GM13977 (cell line): ENCODE measurements at regions not wholly inside any gene's neighbourhood (a gene's known extent, or its start where the extent isn't known, plus 50 kb on each side); places are given as distances from the start of the nearest gene placed in this dataset.

Experiments
- DNase-seq: peaks from one replicate; pipeline ENCODE4 v3.0.0; 2012; ENCODE audit warnings: low spot score
- in situ Hi-C: fragments of 300-500 bp; cut with MboI; formaldehyde crosslinking; loops from one replicate; pipeline ENCODE4 v1.12.0; 2022; ENCODE audit warnings: low sequenced_read_pairs, low pct_unique_long_range_greater_than_20kb, mixed read lengths, inconsistent platforms; ENCODE audit not compliant: unreplicated experiment
- TF ChIP-seq, protein P1 (sequence below): IDR thresholded peaks from 2 replicates; pipeline ENCODE4 v1.5.1; 2012; ENCODE audit warnings: mild to moderate bottlenecking, control low read depth; ENCODE audit not compliant: insufficient read depth; ENCODE audit errors: extremely low read depth, missing control alignments

GRCh38 chr10:111551001-111551400 lies 474.2 kb downstream of the ADRA2A start:
- TF ChIP-seq, protein P1, sequence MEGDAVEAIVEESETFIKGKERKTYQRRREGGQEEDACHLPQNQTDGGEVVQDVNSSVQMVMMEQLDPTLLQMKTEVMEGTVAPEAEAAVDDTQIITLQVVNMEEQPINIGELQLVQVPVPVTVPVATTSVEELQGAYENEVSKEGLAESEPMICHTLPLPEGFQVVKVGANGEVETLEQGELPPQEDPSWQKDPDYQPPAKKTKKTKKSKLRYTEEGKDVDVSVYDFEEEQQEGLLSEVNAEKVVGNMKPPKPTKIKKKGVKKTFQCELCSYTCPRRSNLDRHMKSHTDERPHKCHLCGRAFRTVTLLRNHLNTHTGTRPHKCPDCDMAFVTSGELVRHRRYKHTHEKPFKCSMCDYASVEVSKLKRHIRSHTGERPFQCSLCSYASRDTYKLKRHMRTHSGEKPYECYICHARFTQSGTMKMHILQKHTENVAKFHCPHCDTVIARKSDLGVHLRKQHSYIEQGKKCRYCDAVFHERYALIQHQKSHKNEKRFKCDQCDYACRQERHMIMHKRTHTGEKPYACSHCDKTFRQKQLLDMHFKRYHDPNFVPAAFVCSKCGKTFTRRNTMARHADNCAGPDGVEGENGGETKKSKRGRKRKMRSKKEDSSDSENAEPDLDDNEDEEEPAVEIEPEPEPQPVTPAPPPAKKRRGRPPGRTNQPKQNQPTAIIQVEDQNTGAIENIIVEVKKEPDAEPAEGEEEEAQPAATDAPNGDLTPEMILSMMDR = no peak
- DNase-seq = no peak
- in situ Hi-C loops = no loop called here

DNA sequence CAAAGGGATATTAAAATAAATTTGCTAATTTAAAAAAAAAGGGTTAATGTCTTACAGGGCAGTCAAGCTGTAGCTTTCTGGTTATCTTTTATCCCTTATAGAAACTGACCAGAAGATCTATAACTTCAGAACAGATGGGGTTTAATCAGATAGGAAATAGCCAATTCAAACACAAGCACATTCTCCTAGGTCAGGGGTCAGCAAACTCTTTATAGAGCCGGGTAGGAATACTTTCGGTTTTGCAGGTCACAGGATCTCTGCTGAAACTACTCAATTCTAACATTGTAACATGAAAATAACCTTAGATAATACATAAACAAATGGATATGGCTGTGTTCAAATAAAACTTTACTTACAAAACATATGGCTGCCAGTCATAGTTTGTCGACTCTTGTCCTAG lies 479.8 kb downstream of the ADRA2A start:
- in situ Hi-C loops = no loop called here
- no peak for DNase-seq
- TF ChIP-seq, protein P1 = no peak

- in situ Hi-C loops = no loop called here
- no peak for DNase-seq
- TF ChIP-seq, protein P1 = no peak
These were observed 481.4 kb downstream of the ADRA2A start for GRCh38 chr10:111558211-111558610.

DNA sequence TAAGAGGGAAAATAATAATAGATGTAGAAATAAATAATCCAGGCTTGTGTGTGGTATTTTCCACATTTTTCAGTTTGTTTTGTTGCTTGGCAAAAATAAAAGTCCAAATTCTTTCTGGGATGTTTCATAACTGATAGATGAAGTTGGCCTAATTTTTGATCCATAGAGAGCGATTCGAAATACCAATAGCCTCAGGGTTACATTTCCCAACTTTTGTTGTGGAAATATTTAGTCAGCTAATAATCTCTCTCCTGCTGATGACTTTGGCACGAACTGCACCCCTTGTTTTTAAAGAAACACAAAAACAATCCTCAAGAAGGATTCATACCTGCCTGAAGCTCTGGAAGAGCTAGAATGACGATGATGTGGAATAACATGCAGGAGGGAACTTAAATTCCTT lies 483.2 kb downstream of the ADRA2A start:
- TF ChIP-seq, protein P1 = no peak
- DNase-seq = no peak
- in situ Hi-C loops = no loop called here

GRCh38 chr10:111561124-111561523 lies 484.3 kb downstream of the ADRA2A start:
- in situ Hi-C loops = no loop called here
- TF ChIP-seq, protein P1 = no peak
- DNase-seq = no peak

GRCh38 chr10:111565542-111565941 lies 488.7 kb downstream of the ADRA2A start:
- DNase-seq = no peak
- in situ Hi-C loops = no loop called here
- TF ChIP-seq, protein P1 = no peak

- TF ChIP-seq, protein P1 = no peak
- DNase-seq = no peak
- in situ Hi-C loops = no loop called here
These were observed 501.2 kb downstream of the ADRA2A start for GRCh38 chr10:111578076-111578475.
